WTC11 (cell line): ENCODE measurements at regions not wholly inside any gene's neighbourhood (a gene's known extent, or its start where the extent isn't known, plus 50 kb on each side); places are given as distances from the start of the nearest gene placed in this dataset.

ENCODE experiments used
- ATAC-seq: fragments of 200-7000 bp; cut with Tn5 transposase; 2 replicates; pipeline ENCODE4 v1.10.0; 2021; ENCODE audit warnings: mild to moderate bottlenecking, moderate library complexity
- CTCF ChIA-PET: fragments of 300-600 bp; sonication (Branson Sonifier 250); formaldehyde crosslinking; loops from one replicate; lab custom pipeline; 2021; ENCODE audit warnings: antibody characterized with exemption; lab: Charles Lee
- POLR2A ChIA-PET: fragments of 350-600 bp; sonication (Branson Sonifier 250); formaldehyde crosslinking; loops from one replicate; lab custom pipeline; 2021; ENCODE audit warnings: antibody characterized with exemption; lab: Charles Lee
- DNase-seq: peaks from one replicate; pipeline ENCODE4 v3.0.0; 2021; ENCODE audit warnings: low spot score
- H3K27ac Mint-ChIP-seq: 2 replicates; pipeline ENCODE4 v1.8.0; 2021; ENCODE audit warnings: mixed read lengths
- H3K27me3 Mint-ChIP-seq: 2 replicates; pipeline ENCODE4 v1.8.0; 2021; ENCODE audit warnings: low read depth, mild to moderate bottlenecking, moderate library complexity, mixed read lengths
- H3K36me3 Mint-ChIP-seq: 2 replicates; pipeline ENCODE4 v1.8.0; 2021; ENCODE audit warnings: mixed read lengths
- H3K4me1 Mint-ChIP-seq: 2 replicates; pipeline ENCODE4 v1.8.0; 2022; ENCODE audit warnings: mixed read lengths
- H3K4me3 Mint-ChIP-seq: 2 replicates; pipeline ENCODE4 v1.8.0; 2021; ENCODE audit warnings: mild to moderate bottlenecking, moderate library complexity, mixed read lengths
- H3K9me3 Mint-ChIP-seq: 2 replicates; pipeline ENCODE4 v1.8.0; 2021; ENCODE audit warnings: mixed read lengths
- CREM ChIP-seq: sonication (generic); formaldehyde crosslinking; IDR thresholded peaks from 2 replicates; pipeline ENCODE4 v1.8.1; 2022; ENCODE audit warnings: mild to moderate bottlenecking, missing genetic modification reagents, moderate library complexity
- GRHL2 ChIP-seq: fragments of 250-450 bp; sonication (Bioruptor Pico); IDR thresholded peaks from 2 replicates; pipeline ENCODE4 v1.8.0; 2022; ENCODE audit warnings: mild to moderate bottlenecking, moderate library complexity; ENCODE audit not compliant: insufficient replicate concordance, severe bottlenecking
- IRF1 ChIP-seq: sonication (generic); formaldehyde crosslinking; IDR thresholded peaks from 2 replicates; pipeline ENCODE4 v1.8.0; 2023; ENCODE audit warnings: missing genetic modification reagents
- NFATC4 ChIP-seq: fragments of 250-450 bp; sonication (Bioruptor Pico); IDR thresholded peaks from 2 replicates; pipeline ENCODE4 v1.9.0; 2021; ENCODE audit warnings: mild to moderate bottlenecking
- NR1H2 ChIP-seq: sonication (generic); formaldehyde crosslinking; IDR thresholded peaks from 2 replicates; pipeline ENCODE4 v1.9.0; 2021; ENCODE audit warnings: mild to moderate bottlenecking, moderate library complexity, missing genetic modification reagents
- NR2C2 ChIP-seq: sonication (generic); formaldehyde crosslinking; IDR thresholded peaks from 2 replicates; pipeline ENCODE4 v1.8.0; 2022; ENCODE audit warnings: mild to moderate bottlenecking, missing genetic modification reagents
- NR3C1 ChIP-seq: sonication (generic); formaldehyde crosslinking; conservative IDR thresholded peaks from 2 replicates; pipeline ENCODE4 v1.8.1; 2023; ENCODE audit warnings: low read depth, mild to moderate bottlenecking, missing genetic modification reagents
- RELA ChIP-seq: sonication (generic); formaldehyde crosslinking; IDR thresholded peaks from 2 replicates; pipeline ENCODE4 v1.8.1; 2022; ENCODE audit warnings: missing genetic modification reagents, mild to moderate bottlenecking, borderline replicate concordance
- RORB ChIP-seq: fragments of 250-450 bp; sonication (Bioruptor Pico); IDR thresholded peaks from 2 replicates; pipeline ENCODE4 v1.9.0; 2021; ENCODE audit warnings: mild to moderate bottlenecking
- SP1 ChIP-seq: sonication (generic); formaldehyde crosslinking; conservative IDR thresholded peaks from 2 replicates; pipeline ENCODE4 v1.8.1; 2022; ENCODE audit warnings: missing genetic modification reagents
- TCF7 ChIP-seq: sonication (generic); formaldehyde crosslinking; IDR thresholded peaks from 2 replicates; pipeline ENCODE4 v1.8.0; 2022; ENCODE audit warnings: mild to moderate bottlenecking, low read depth, missing genetic modification reagents, moderate library complexity
- USF1 ChIP-seq: sonication (generic); formaldehyde crosslinking; IDR thresholded peaks from 2 replicates; pipeline ENCODE4 v1.8.0; 2022; ENCODE audit warnings: mild to moderate bottlenecking, missing genetic modification reagents
- ZBTB21 ChIP-seq: sonication (generic); formaldehyde crosslinking; IDR thresholded peaks from 2 replicates; pipeline ENCODE4 v1.8.1; 2023; ENCODE audit warnings: mild to moderate bottlenecking, missing genetic modification reagents, borderline replicate concordance
- ZNF232 ChIP-seq: sonication (generic); formaldehyde crosslinking; IDR thresholded peaks from 2 replicates; pipeline ENCODE4 v1.8.0; 2022; ENCODE audit warnings: mild to moderate bottlenecking, missing genetic modification reagents
- ZNF396 ChIP-seq: fragments of 250-450 bp; sonication (Bioruptor Pico); IDR thresholded peaks from 2 replicates; pipeline ENCODE4 v1.8.0; 2021; ENCODE audit warnings: mild to moderate bottlenecking, moderate library complexity, borderline replicate concordance
- TF ChIP-seq, protein P1 (sequence below): sonication (generic); formaldehyde crosslinking; IDR thresholded peaks from 2 replicates; pipeline ENCODE4 v1.8.0; 2023; ENCODE audit warnings: mild to moderate bottlenecking, missing genetic modification reagents
- TF ChIP-seq, protein P2 (sequence below): sonication (generic); formaldehyde crosslinking; IDR thresholded peaks from 2 replicates; pipeline ENCODE4 v1.8.1; 2023; ENCODE audit warnings: mild to moderate bottlenecking, missing genetic modification reagents, moderate library complexity
- TF ChIP-seq, protein P3 (sequence below): sonication (generic); formaldehyde crosslinking; IDR thresholded peaks from 2 replicates; pipeline ENCODE4 v1.8.1; 2022; ENCODE audit warnings: low read depth, missing genetic modification reagents, borderline replicate concordance
- TF ChIP-seq, protein P4 (sequence below): fragments of 250-450 bp; sonication (Bioruptor Pico); IDR thresholded peaks from 2 replicates; pipeline ENCODE4 v1.9.0; 2021; ENCODE audit warnings: mild to moderate bottlenecking, borderline replicate concordance

- Mint-ChIP-seq H3K27ac (no peak overlapping the region), H3K9me3 (peaks cover 5% of the 10 kb centered on the region; the same call in 1 of the 2 replicates), H3K27me3 (no peaks in the 10 kb centered on the region), H3K4me1 (no peaks in the 10 kb centered on the region), H3K4me3 (no peak overlapping the region), H3K36me3 (no peaks in the 10 kb centered on the region)
- no peak for ATAC-seq
- DNase-seq, result no peak
- CTCF ChIA-PET, result interaction anchor here (1.3 kb wide), 1 partner anchor 111 kb away, joined by 3 read pairs; no protein-coding TSS in a partner anchor
- POLR2A ChIA-PET, result no interaction called here
- TF ChIP-seq, protein P1, sequence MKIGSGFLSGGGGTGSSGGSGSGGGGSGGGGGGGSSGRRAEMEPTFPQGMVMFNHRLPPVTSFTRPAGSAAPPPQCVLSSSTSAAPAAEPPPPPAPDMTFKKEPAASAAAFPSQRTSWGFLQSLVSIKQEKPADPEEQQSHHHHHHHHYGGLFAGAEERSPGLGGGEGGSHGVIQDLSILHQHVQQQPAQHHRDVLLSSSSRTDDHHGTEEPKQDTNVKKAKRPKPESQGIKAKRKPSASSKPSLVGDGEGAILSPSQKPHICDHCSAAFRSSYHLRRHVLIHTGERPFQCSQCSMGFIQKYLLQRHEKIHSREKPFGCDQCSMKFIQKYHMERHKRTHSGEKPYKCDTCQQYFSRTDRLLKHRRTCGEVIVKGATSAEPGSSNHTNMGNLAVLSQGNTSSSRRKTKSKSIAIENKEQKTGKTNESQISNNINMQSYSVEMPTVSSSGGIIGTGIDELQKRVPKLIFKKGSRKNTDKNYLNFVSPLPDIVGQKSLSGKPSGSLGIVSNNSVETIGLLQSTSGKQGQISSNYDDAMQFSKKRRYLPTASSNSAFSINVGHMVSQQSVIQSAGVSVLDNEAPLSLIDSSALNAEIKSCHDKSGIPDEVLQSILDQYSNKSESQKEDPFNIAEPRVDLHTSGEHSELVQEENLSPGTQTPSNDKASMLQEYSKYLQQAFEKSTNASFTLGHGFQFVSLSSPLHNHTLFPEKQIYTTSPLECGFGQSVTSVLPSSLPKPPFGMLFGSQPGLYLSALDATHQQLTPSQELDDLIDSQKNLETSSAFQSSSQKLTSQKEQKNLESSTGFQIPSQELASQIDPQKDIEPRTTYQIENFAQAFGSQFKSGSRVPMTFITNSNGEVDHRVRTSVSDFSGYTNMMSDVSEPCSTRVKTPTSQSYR (CRISPR knock-in tag), result no peak
- TF ChIP-seq TCF7 (CRISPR knock-in tag), result no peak
- TF ChIP-seq ZBTB21, result no peak
- TF ChIP-seq IRF1, result no peak
- TF ChIP-seq RELA (CRISPR knock-in tag), result no peak
- TF ChIP-seq RORB, result no peak
- no peak for TF ChIP-seq CREM (CRISPR knock-in tag)
- TF ChIP-seq SP1 (CRISPR knock-in tag), result no peak
- no peak for TF ChIP-seq NR1H2 (CRISPR knock-in tag)
- TF ChIP-seq, protein P2, sequence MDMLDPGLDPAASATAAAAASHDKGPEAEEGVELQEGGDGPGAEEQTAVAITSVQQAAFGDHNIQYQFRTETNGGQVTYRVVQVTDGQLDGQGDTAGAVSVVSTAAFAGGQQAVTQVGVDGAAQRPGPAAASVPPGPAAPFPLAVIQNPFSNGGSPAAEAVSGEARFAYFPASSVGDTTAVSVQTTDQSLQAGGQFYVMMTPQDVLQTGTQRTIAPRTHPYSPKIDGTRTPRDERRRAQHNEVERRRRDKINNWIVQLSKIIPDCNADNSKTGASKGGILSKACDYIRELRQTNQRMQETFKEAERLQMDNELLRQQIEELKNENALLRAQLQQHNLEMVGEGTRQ (CRISPR knock-in tag), result no peak
- TF ChIP-seq, protein P3, sequence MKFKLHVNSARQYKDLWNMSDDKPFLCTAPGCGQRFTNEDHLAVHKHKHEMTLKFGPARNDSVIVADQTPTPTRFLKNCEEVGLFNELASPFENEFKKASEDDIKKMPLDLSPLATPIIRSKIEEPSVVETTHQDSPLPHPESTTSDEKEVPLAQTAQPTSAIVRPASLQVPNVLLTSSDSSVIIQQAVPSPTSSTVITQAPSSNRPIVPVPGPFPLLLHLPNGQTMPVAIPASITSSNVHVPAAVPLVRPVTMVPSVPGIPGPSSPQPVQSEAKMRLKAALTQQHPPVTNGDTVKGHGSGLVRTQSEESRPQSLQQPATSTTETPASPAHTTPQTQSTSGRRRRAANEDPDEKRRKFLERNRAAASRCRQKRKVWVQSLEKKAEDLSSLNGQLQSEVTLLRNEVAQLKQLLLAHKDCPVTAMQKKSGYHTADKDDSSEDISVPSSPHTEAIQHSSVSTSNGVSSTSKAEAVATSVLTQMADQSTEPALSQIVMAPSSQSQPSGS (CRISPR knock-in tag), result no peak
Observed at GRCh38 chr14:22089940-22090339, 416.3 kb upstream of the OR4E1 start.

- H3K9me3 Mint-ChIP-seq, result peaks cover 5% of the 10 kb centered on the region; the same call in 1 of the 2 replicates
- DNase-seq, result no peak
- ChIA-PET CTCF (interaction anchor here (0.8 to 1.3 kb wide), 2 partner anchors 12 to 112 kb away, joined by 3 read pairs; no protein-coding TSS in a partner anchor), POLR2A (no interaction called here)
- no peak for ATAC-seq
- H3K4me1 Mint-ChIP-seq, result no peaks in the 10 kb centered on the region
- H3K36me3 Mint-ChIP-seq, result no peaks in the 10 kb centered on the region
- no peaks in the 10 kb centered on the region for H3K27me3 Mint-ChIP-seq
- H3K4me3 Mint-ChIP-seq, result no peak overlapping the region
- H3K27ac Mint-ChIP-seq, result no peak overlapping the region
- TF ChIP-seq NR3C1 (CRISPR knock-in tag), result no peak
- TF ChIP-seq, protein P4, sequence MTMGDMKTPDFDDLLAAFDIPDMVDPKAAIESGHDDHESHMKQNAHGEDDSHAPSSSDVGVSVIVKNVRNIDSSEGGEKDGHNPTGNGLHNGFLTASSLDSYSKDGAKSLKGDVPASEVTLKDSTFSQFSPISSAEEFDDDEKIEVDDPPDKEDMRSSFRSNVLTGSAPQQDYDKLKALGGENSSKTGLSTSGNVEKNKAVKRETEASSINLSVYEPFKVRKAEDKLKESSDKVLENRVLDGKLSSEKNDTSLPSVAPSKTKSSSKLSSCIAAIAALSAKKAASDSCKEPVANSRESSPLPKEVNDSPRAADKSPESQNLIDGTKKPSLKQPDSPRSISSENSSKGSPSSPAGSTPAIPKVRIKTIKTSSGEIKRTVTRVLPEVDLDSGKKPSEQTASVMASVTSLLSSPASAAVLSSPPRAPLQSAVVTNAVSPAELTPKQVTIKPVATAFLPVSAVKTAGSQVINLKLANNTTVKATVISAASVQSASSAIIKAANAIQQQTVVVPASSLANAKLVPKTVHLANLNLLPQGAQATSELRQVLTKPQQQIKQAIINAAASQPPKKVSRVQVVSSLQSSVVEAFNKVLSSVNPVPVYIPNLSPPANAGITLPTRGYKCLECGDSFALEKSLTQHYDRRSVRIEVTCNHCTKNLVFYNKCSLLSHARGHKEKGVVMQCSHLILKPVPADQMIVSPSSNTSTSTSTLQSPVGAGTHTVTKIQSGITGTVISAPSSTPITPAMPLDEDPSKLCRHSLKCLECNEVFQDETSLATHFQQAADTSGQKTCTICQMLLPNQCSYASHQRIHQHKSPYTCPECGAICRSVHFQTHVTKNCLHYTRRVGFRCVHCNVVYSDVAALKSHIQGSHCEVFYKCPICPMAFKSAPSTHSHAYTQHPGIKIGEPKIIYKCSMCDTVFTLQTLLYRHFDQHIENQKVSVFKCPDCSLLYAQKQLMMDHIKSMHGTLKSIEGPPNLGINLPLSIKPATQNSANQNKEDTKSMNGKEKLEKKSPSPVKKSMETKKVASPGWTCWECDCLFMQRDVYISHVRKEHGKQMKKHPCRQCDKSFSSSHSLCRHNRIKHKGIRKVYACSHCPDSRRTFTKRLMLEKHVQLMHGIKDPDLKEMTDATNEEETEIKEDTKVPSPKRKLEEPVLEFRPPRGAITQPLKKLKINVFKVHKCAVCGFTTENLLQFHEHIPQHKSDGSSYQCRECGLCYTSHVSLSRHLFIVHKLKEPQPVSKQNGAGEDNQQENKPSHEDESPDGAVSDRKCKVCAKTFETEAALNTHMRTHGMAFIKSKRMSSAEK (CRISPR knock-in tag), result no peak
- TF ChIP-seq ZNF396, result no peak
- TF ChIP-seq NR2C2 (CRISPR knock-in tag), result no peak
- TF ChIP-seq ZNF232 (CRISPR knock-in tag), result no peak
- TF ChIP-seq ZBTB21, result no peak
- no peak for TF ChIP-seq NFATC4 (CRISPR knock-in tag)
- TF ChIP-seq, protein P3 (CRISPR knock-in tag), result no peak
- no peak for TF ChIP-seq USF1 (CRISPR knock-in tag)
- no peak for TF ChIP-seq GRHL2 (CRISPR knock-in tag)
- TF ChIP-seq IRF1, result no peak
Observed at GRCh38 chr14:22088614-22089342, 415.2 kb upstream of the OR4E1 start.
